A549 (cell line): ENCODE measurements at regions not wholly inside any gene's neighbourhood (a gene's known extent, or its start where the extent isn't known, plus 50 kb on each side); places are given as distances from the start of the nearest gene placed in this dataset.

Experiments used
- ATAC-seq, 2 experiments: fragments of 200-7000 bp in 1 of 2; fragments of >200 bp in 1 of 2; cut with Nextera tagmentation in 1 of 2; cut with Tn5 transposase in 1 of 2; 3 replicates each; pipeline versions ENCODE4 v1.8.0 to v1.9.1; 2018 to 2020; ENCODE audit warnings: mild to moderate bottlenecking in 1 of 2, moderate library complexity in 1 of 2
- CTCF ChIA-PET: fragments of 300-600 bp; sonication (Branson Sonifier 250); formaldehyde crosslinking; extraction: SDS; loops from one replicate; lab custom pipeline; 2021; ENCODE audit warnings: antibody characterized with exemption, inconsistent platforms; lab: Yijun Ruan, JAX
- POLR2A ChIA-PET: fragments of 350-600 bp; formaldehyde crosslinking; extraction: SDS; loops from one replicate; lab custom pipeline; 2021; ENCODE audit warnings: antibody characterized with exemption, inconsistent platforms; lab: Yijun Ruan, JAX
- DNase-seq, 2 experiments: peaks; one replicate each; pipeline versions ENCODE4 v3.0.0 to v3.0.0-alpha.2; 2011 to 2016; ENCODE audit warnings: low read depth in 1 of 2, low spot score in 1 of 2
- FAIRE-seq: peaks from 2 replicates; lab custom pipeline; 2011; peaks lifted over from hg19 to GRCh38; lab: Jason Lieb, UNC
- H3K27ac ChIP-seq, 2 experiments: fragments of >200 bp; sonication (Bioruptor Twin); formaldehyde crosslinking; 3 replicates each; pipeline ENCODE4 v1.5.1; 2016 to 2017
- H3K4me1 ChIP-seq: fragments of >200 bp; sonication (Bioruptor Twin); formaldehyde crosslinking; 3 replicates; pipeline ENCODE4 v1.6.1; 2016
- H3K4me2 ChIP-seq: fragments of >200 bp; sonication (Bioruptor Twin); formaldehyde crosslinking; 3 replicates; pipeline ENCODE4 v1.6.1; 2016
- H3K4me3 ChIP-seq: fragments of >200 bp; sonication (Bioruptor Twin); formaldehyde crosslinking; 3 replicates; pipeline ENCODE4 v1.5.1; 2016
- H3K9me3 ChIP-seq: fragments of >200 bp; sonication (Bioruptor Twin); formaldehyde crosslinking; 3 replicates; pipeline ENCODE4 v1.6.1; 2016
- EP300 ChIP-seq, 2 experiments: fragments of >200 bp; sonication (Bioruptor Twin); formaldehyde crosslinking; IDR thresholded peaks; 2 replicates in 1 of 2; 3 replicates in 1 of 2; pipeline ENCODE4 v1.6.1; 2016 to 2017
- ESRRA ChIP-seq: fragments of 150-350 bp; IDR thresholded peaks from 2 replicates; pipeline ENCODE4 v1.6.1; 2014; ENCODE audit warnings: mild to moderate bottlenecking, low read length, borderline replicate concordance
- FOSB ChIP-seq: fragments of 250-450 bp; sonication (Bioruptor Pico); IDR thresholded peaks from 2 replicates; pipeline ENCODE4 v1.5.0; 2020; ENCODE audit warnings: mild to moderate bottlenecking, moderate library complexity
- FOSL2 ChIP-seq, 2 experiments: fragments of 450-650 bp in 1 of 2; fragments of >200 bp in 1 of 2; sonication (Bioruptor Twin) in 1 of 2; formaldehyde crosslinking; IDR thresholded peaks; 2 replicates each; pipeline versions ENCODE4 v1.5.0 to v1.6.1; 2016 to 2020; ENCODE audit warnings: mild to moderate bottlenecking in 1 of 2, moderate library complexity in 1 of 2
- HDAC2 ChIP-seq: fragments of 200-600 bp; sonication (generic); IDR thresholded peaks from 2 replicates; pipeline ENCODE4 v1.6.1; 2016
- HOXB5 ChIP-seq: fragments of 250-450 bp; sonication (Bioruptor Pico); IDR thresholded peaks from 2 replicates; pipeline ENCODE4 v1.5.0; 2020; ENCODE audit warnings: mild to moderate bottlenecking, moderate library complexity
- JUN ChIP-seq, 2 experiments: fragments of >200 bp; sonication (Bioruptor Twin); formaldehyde crosslinking; IDR thresholded peaks; 2 replicates in 1 of 2; 3 replicates in 1 of 2; pipeline ENCODE4 v1.6.1; 2016 to 2017
- KDM1A ChIP-seq: fragments of 200-600 bp; sonication (generic); IDR thresholded peaks from 2 replicates; pipeline ENCODE4 v1.6.1; 2016; ENCODE audit warnings: low read depth, mild to moderate bottlenecking
- KDM5A ChIP-seq: fragments of 200-600 bp; sonication (generic); IDR thresholded peaks from 2 replicates; pipeline ENCODE4 v1.6.1; 2016; ENCODE audit warnings: antibody characterized with exemption, mild to moderate bottlenecking
- MAFK ChIP-seq: fragments of 450-650 bp; IDR thresholded peaks from 2 replicates; pipeline ENCODE4 v1.6.1; 2014; ENCODE audit not compliant: partially characterized antibody
- MYC ChIP-seq: IDR thresholded peaks from 2 replicates; pipeline ENCODE4 v1.6.1; 2012; ENCODE audit warnings: mild to moderate bottlenecking, inconsistent platforms, low read length, improper control_type of control experiment, borderline replicate concordance
- NFE2L2 ChIP-seq: fragments of 150-350 bp; conservative IDR thresholded peaks from 2 replicates; pipeline ENCODE4 v1.6.1; 2014; ENCODE audit warnings: low read length
- NPAS2 ChIP-seq: fragments of 250-450 bp; sonication (Bioruptor Pico); IDR thresholded peaks from 2 replicates; pipeline ENCODE4 v1.8.0; 2022; ENCODE audit warnings: mild to moderate bottlenecking, moderate library complexity, borderline replicate concordance
- NR3C1 ChIP-seq: fragments of >200 bp; sonication (Bioruptor Twin); formaldehyde crosslinking; IDR thresholded peaks from 3 replicates; pipeline ENCODE4 v1.6.1; 2017
- PHF8 ChIP-seq: fragments of 200-600 bp; sonication (generic); IDR thresholded peaks from 2 replicates; pipeline ENCODE4 v1.6.1; 2016; ENCODE audit warnings: low read depth, mild to moderate bottlenecking, antibody characterized with exemption, moderate library complexity, borderline replicate concordance
- POLR2AphosphoS2 ChIP-seq: conservative IDR thresholded peaks from 2 replicates; pipeline ENCODE4 v1.6.1; 2012; ENCODE audit warnings: low read length, improper control_type of control experiment, inconsistent platforms
- RARB ChIP-seq: fragments of 250-450 bp; sonication (Bioruptor Pico); IDR thresholded peaks from 2 replicates; pipeline ENCODE4 v1.8.0; 2021; ENCODE audit warnings: mild to moderate bottlenecking, moderate library complexity
- ZC3H11A ChIP-seq: fragments of 450-650 bp; IDR thresholded peaks from 2 replicates; pipeline ENCODE4 v1.6.1; 2014; ENCODE audit warnings: antibody characterized with exemption, mild to moderate bottlenecking
- ZNF302 ChIP-seq: fragments of 250-450 bp; sonication (Bioruptor Pico); IDR thresholded peaks from 2 replicates; pipeline ENCODE4 v1.9.0; 2021; ENCODE audit warnings: inconsistent platforms, mild to moderate bottlenecking, moderate library complexity
- ZSCAN20 ChIP-seq: fragments of 250-450 bp; sonication (Bioruptor Pico); IDR thresholded peaks from 2 replicates; pipeline ENCODE4 v1.8.0; 2022; ENCODE audit warnings: mild to moderate bottlenecking, moderate library complexity
- WGBS: methylation state at CpG from one replicate; pipeline ENCODE4 v1.1.6; 2017; ENCODE audit errors: missing lambda C conversion rate; 5-methylcytosine and 5-hydroxymethylcytosine counted together
- TF ChIP-seq, protein P1 (sequence below): IDR thresholded peaks from 2 replicates; pipeline ENCODE4 v1.6.1; 2012; ENCODE audit warnings: low read depth, borderline replicate concordance
- TF ChIP-seq, protein P2 (sequence below): fragments of 250-450 bp; sonication (Bioruptor Pico); IDR thresholded peaks from 2 replicates; pipeline ENCODE4 v1.5.0; 2020; ENCODE audit warnings: low read depth, mild to moderate bottlenecking, moderate library complexity
- TF ChIP-seq, protein P3 (sequence below): fragments of 150-350 bp; IDR thresholded peaks from 2 replicates; pipeline ENCODE4 v1.6.1; 2014; ENCODE audit warnings: low read depth, mild to moderate bottlenecking, low read length
- TF ChIP-seq, protein P4 (sequence below): fragments of >200 bp; sonication (Bioruptor Twin); formaldehyde crosslinking; IDR thresholded peaks from 3 replicates; pipeline ENCODE4 v1.6.1; 2016
- TF ChIP-seq, protein P5 (sequence below): IDR thresholded peaks from 2 replicates; pipeline ENCODE4 v1.6.1; 2012
- TF ChIP-seq, protein P6 (sequence below): fragments of 250-450 bp; sonication (Bioruptor Pico); IDR thresholded peaks from 2 replicates; pipeline ENCODE4 v1.5.0; 2021; ENCODE audit warnings: mild to moderate bottlenecking, moderate library complexity, borderline replicate concordance
- TF ChIP-seq, protein P7 (sequence below): fragments of 450-650 bp; IDR thresholded peaks from 2 replicates; pipeline ENCODE4 v1.6.1; 2014; ENCODE audit warnings: antibody characterized with exemption

DNA sequence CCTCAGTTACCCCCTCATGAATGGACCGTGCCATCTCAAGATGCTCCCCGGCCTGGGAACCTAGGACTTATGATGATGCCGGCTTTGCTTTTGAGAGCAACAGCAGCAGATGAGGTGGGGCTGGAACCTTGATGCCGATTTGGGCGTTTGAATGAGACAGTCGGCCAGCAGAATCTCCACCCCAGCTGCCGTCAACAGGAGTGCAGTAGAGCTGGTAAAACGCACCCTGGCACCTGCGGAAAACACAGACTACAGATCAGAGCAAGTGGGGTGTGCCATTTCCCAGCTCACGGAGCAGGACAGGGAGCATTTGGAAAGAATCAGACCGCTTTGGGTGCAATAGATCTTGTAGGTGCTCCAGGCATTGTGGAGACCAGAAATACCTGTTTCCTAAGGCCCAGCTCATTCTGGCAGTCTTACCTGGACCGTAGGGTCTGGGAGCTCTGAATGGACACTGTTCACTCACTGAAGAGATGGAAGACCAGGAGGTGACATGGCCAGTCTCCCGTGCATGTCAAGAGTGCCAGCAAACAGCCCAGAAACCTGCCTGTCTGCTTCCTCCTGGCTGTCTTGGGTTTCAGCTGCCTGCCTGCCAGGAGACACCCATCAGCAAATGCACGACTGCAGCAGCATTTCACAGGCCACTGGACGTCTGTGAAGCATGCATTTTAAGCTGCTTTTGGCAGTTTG is 317.7 kb upstream of the IRX4 start:
- POLR2A ChIA-PET = no interaction called here

DNA sequence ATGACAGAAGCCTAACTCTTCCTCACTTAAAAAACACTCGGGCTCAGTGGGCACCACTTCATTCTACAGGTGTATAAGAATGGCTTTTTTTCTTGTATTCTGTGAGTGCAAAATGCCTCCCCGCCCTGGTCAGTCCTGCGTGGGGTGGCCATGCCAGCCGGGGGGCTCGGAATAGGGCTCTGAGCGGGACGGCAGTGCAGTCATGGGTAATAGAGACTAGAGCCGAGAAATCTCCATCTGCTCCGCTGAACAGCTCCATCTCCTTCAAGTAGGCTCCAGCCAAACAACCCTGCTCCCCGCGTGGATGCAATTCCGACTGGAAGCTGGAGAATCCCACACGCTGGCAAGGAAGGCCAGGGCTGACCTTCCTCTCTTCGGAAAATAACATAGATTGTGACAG is 317.0 kb upstream of the IRX4 start:
- 12% methylated on average over 14 of the region's 14 CpGs for WGBS
- ChIA-PET CTCF (interaction anchor here (0.9 to 1.4 kb wide), 2 partner anchors 8 to 819 kb away, joined by 3 read pairs; no protein-coding TSS in a partner anchor), POLR2A (no interaction called here)
- ATAC-seq (no peak), FAIRE-seq (no peak), DNase-seq (no peak)
- H3K4me1 ChIP-seq = no peaks in the 10 kb centered on the region
- no peak overlapping the region for H3K27ac ChIP-seq
- no peak overlapping the region for H3K4me3 ChIP-seq
- no peak overlapping the region for H3K4me2 ChIP-seq
- no peak for TF ChIP-seq NR3C1
- TF ChIP-seq ZSCAN20 (CRISPR knock-in tag) = no peak
- TF ChIP-seq HOXB5 (CRISPR knock-in tag) = no peak
- no peak for TF ChIP-seq RARB (CRISPR knock-in tag)
- TF ChIP-seq ZNF302 = no peak
- TF ChIP-seq, protein P1, sequence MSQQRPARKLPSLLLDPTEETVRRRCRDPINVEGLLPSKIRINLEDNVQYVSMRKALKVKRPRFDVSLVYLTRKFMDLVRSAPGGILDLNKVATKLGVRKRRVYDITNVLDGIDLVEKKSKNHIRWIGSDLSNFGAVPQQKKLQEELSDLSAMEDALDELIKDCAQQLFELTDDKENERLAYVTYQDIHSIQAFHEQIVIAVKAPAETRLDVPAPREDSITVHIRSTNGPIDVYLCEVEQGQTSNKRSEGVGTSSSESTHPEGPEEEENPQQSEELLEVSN = no peak
- TF ChIP-seq, protein P2, sequence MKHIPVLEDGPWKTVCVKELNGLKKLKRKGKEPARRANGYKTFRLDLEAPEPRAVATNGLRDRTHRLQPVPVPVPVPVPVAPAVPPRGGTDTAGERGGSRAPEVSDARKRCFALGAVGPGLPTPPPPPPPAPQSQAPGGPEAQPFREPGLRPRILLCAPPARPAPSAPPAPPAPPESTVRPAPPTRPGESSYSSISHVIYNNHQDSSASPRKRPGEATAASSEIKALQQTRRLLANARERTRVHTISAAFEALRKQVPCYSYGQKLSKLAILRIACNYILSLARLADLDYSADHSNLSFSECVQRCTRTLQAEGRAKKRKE (CRISPR knock-in tag) = no peak
- TF ChIP-seq PHF8 = no peak
- TF ChIP-seq FOSB = no peak
- TF ChIP-seq, protein P3, sequence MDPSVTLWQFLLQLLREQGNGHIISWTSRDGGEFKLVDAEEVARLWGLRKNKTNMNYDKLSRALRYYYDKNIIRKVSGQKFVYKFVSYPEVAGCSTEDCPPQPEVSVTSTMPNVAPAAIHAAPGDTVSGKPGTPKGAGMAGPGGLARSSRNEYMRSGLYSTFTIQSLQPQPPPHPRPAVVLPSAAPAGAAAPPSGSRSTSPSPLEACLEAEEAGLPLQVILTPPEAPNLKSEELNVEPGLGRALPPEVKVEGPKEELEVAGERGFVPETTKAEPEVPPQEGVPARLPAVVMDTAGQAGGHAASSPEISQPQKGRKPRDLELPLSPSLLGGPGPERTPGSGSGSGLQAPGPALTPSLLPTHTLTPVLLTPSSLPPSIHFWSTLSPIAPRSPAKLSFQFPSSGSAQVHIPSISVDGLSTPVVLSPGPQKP = no peak
- no peak for TF ChIP-seq NFE2L2
- TF ChIP-seq, protein P4, sequence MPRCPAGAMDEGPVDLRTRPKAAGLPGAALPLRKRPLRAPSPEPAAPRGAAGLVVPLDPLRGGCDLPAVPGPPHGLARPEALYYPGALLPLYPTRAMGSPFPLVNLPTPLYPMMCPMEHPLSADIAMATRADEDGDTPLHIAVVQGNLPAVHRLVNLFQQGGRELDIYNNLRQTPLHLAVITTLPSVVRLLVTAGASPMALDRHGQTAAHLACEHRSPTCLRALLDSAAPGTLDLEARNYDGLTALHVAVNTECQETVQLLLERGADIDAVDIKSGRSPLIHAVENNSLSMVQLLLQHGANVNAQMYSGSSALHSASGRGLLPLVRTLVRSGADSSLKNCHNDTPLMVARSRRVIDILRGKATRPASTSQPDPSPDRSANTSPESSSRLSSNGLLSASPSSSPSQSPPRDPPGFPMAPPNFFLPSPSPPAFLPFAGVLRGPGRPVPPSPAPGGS = no peak
- no peak for TF ChIP-seq HDAC2
- no peak for TF ChIP-seq NPAS2
- TF ChIP-seq, protein P5, sequence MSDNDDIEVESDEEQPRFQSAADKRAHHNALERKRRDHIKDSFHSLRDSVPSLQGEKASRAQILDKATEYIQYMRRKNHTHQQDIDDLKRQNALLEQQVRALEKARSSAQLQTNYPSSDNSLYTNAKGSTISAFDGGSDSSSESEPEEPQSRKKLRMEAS = no peak
- TF ChIP-seq KDM1A = no peak
- no peak for TF ChIP-seq JUN (IDR thresholded peaks at IDR 0.05)
- TF ChIP-seq, protein P6, sequence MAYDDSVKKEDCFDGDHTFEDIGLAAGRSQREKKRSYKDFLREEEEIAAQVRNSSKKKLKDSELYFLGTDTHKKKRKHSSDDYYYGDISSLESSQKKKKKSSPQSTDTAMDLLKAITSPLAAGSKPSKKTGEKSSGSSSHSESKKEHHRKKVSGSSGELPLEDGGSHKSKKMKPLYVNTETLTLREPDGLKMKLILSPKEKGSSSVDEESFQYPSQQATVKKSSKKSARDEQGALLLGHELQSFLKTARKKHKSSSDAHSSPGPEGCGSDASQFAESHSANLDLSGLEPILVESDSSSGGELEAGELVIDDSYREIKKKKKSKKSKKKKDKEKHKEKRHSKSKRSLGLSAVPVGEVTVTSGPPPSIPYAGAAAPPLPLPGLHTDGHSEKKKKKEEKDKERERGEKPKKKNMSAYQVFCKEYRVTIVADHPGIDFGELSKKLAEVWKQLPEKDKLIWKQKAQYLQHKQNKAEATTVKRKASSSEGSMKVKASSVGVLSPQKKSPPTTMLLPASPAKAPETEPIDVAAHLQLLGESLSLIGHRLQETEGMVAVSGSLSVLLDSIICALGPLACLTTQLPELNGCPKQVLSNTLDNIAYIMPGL (CRISPR knock-in tag) = no peak
- no peak for TF ChIP-seq ESRRA
- TF ChIP-seq, protein P7, sequence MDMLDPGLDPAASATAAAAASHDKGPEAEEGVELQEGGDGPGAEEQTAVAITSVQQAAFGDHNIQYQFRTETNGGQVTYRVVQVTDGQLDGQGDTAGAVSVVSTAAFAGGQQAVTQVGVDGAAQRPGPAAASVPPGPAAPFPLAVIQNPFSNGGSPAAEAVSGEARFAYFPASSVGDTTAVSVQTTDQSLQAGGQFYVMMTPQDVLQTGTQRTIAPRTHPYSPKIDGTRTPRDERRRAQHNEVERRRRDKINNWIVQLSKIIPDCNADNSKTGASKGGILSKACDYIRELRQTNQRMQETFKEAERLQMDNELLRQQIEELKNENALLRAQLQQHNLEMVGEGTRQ = no peak
- 0 out of 3 replicates have a peak, but pooled peaks cover 2% of the 10 kb centered on the region for H3K9me3 ChIP-seq

More for the DNA sequence above, 317.7 kb upstream of the IRX4 start:
- no peaks in the 10 kb centered on the region for H3K9me3 ChIP-seq
- DNase-seq (no peak), ATAC-seq (no peak), FAIRE-seq (no peak)
- no peak overlapping the region for H3K4me3 ChIP-seq
- H3K27ac ChIP-seq = no peak overlapping the region
- CTCF ChIA-PET = interaction anchor here (1.4 to 1.6 kb wide), 2 partner anchors 8 to 15 kb away, joined by 3 read pairs; no protein-coding TSS in a partner anchor
- TF ChIP-seq NR3C1 (no peak), HDAC2 (no peak), EP300 (IDR thresholded peaks at IDR 0.05) (no peak), KDM5A (no peak), MAFK (no peak), POLR2AphosphoS2 (no peak), MYC (no peak), FOSL2 (IDR thresholded peaks at IDR 0.05) (no peak), FOSL2 (CRISPR knock-in tag; IDR thresholded peaks at IDR 0.05) (no peak), ESRRA (no peak), ZC3H11A (no peak)
- H3K4me2 ChIP-seq = no peak overlapping the region
- 7% methylated on average over 14 of the region's 15 CpGs for WGBS
- no peaks in the 10 kb centered on the region for H3K4me1 ChIP-seq
